DOHH2 (cell line): ENCODE measurements at regions not wholly inside any gene's neighbourhood (a gene's known extent, or its start where the extent isn't known, plus 50 kb on each side); places are given as distances from the start of the nearest gene placed in this dataset.

Source experiments
- EZH2phosphoT487 ChIP-seq: fragments of 200-600 bp; sonication (generic); IDR thresholded peaks from 2 replicates; pipeline ENCODE4 v1.6.1; 2017; ENCODE audit warnings: borderline replicate concordance, mild to moderate bottlenecking, antibody characterized with exemption, low read length, moderate library complexity, mixed read lengths
- TF ChIP-seq, protein P1 (sequence below): fragments of 200-600 bp; sonication (generic); IDR thresholded peaks from one replicate; pipeline ENCODE4 v1.5.1; 2014; ENCODE audit warnings: antibody characterized with exemption, mild to moderate bottlenecking, low read depth, low read length; ENCODE audit not compliant: poor library complexity, severe bottlenecking

DNA sequence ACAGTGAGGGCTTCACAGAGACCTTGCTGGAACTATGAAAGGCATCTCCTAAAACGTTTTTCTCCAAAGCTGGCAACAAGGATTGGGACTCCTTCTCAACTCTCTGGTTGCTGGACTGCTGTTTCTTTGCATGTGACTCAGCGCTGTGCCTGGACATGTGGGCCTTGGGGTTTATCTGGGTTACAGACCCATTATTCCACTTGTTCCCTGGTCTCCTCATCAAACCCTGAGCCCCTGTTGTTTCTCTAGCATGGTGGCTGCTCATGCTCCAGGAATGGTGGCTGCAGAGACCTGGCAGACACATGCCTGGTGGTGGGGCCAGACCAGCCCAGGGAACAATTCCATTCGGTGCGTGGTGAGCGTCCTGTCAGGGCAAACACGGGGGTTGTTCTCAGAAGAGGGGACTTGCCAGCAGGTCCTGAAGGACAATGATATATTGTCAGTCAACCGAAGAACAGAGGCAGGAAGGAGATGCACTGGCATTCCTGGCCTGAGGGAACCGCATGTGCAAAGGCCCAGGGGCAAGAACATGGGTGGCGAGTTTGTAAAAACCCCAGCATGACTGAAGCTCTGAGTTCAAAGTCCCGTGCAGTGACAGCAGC lies 320.1 kb upstream of the RTL1 start:
- TF ChIP-seq, protein P1, sequence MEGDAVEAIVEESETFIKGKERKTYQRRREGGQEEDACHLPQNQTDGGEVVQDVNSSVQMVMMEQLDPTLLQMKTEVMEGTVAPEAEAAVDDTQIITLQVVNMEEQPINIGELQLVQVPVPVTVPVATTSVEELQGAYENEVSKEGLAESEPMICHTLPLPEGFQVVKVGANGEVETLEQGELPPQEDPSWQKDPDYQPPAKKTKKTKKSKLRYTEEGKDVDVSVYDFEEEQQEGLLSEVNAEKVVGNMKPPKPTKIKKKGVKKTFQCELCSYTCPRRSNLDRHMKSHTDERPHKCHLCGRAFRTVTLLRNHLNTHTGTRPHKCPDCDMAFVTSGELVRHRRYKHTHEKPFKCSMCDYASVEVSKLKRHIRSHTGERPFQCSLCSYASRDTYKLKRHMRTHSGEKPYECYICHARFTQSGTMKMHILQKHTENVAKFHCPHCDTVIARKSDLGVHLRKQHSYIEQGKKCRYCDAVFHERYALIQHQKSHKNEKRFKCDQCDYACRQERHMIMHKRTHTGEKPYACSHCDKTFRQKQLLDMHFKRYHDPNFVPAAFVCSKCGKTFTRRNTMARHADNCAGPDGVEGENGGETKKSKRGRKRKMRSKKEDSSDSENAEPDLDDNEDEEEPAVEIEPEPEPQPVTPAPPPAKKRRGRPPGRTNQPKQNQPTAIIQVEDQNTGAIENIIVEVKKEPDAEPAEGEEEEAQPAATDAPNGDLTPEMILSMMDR: no peak
- TF ChIP-seq EZH2phosphoT487: no peak
